ENCODE measurements at regions not wholly inside any gene's neighbourhood (a gene's known extent, or its start where the extent isn't known, plus 50 kb on each side); places are given as distances from the start of the nearest gene placed in this dataset.

GRCh38 chr7:113198226-113198625 lies 79.9 kb upstream of the SMIM30 start (continued):
- no peak for TF ChIP-seq ZNF512 (CRISPR knock-in tag; IDR thresholded peaks at IDR 0.05; ENCODE audit: borderline replicate concordance)
- no peak for TF ChIP-seq GRHL2 (CRISPR knock-in tag; IDR thresholded peaks at IDR 0.05; ENCODE audit: insufficient replicate concordance, severe bottlenecking)
- TF ChIP-seq SP1 (CRISPR knock-in tag; conservative IDR thresholded peaks at IDR 0.05): no peak
- no peak for TF ChIP-seq ZNF317 (CRISPR knock-in tag; IDR thresholded peaks at IDR 0.05; ENCODE audit: borderline replicate concordance, low read depth)

DNA sequence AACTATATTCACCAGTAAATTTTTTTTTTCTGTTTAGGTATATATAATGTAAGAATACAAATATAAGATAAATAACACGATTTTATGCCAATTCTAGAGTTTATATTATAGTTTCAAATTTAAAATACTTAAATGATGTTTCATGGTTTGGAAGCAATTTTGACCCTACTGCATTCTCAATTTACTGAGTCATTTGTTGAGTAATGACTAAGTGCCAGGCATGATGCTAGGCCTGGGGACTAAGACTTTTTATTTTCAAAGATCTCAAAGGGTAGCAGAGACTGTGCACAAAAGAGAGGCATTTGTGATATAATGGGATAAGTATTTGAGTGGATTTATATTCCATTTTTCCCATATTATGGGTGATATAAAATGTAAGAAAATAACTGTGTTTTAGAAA lies 78.9 kb upstream of the SMIM30 start:
- H3K27ac Mint-ChIP-seq: no peak overlapping the region
- ChIA-PET CTCF (no interaction called here), POLR2A (no interaction called here)
- DNase-seq (ENCODE audit: low spot score) (no peak), ATAC-seq (no peak)
- H3K27me3 Mint-ChIP-seq (ENCODE audit: low read depth): peaks cover 5% of the 10 kb centered on the region
- H3K9me3 Mint-ChIP-seq: no peaks in the 10 kb centered on the region
- no peaks in the 10 kb centered on the region for H3K36me3 Mint-ChIP-seq
- TF ChIP-seq NFE2L1 (CRISPR knock-in tag; IDR thresholded peaks at IDR 0.05) (no peak), ELF4 (CRISPR knock-in tag; IDR thresholded peaks at IDR 0.05; ENCODE audit: low read depth) (no peak), ARID4B (CRISPR knock-in tag; IDR thresholded peaks at IDR 0.05; ENCODE audit: borderline replicate concordance) (no peak), ZMAT4 (CRISPR knock-in tag; IDR thresholded peaks at IDR 0.05) (no peak), RELA (CRISPR knock-in tag; IDR thresholded peaks at IDR 0.05; ENCODE audit: borderline replicate concordance) (no peak), STAT6 (CRISPR knock-in tag; conservative IDR thresholded peaks at IDR 0.05; ENCODE audit: low read depth) (no peak), ZNF232 (CRISPR knock-in tag; IDR thresholded peaks at IDR 0.05) (no peak), PRDM15 (CRISPR knock-in tag; IDR thresholded peaks at IDR 0.05) (no peak), CREB1 (CRISPR knock-in tag; IDR thresholded peaks at IDR 0.05) (no peak), CREM (CRISPR knock-in tag; IDR thresholded peaks at IDR 0.05) (no peak), TP53 (CRISPR knock-in tag; IDR thresholded peaks at IDR 0.05) (no peak), RORB (CRISPR knock-in tag; IDR thresholded peaks at IDR 0.05) (no peak)
- TF ChIP-seq, protein P1, sequence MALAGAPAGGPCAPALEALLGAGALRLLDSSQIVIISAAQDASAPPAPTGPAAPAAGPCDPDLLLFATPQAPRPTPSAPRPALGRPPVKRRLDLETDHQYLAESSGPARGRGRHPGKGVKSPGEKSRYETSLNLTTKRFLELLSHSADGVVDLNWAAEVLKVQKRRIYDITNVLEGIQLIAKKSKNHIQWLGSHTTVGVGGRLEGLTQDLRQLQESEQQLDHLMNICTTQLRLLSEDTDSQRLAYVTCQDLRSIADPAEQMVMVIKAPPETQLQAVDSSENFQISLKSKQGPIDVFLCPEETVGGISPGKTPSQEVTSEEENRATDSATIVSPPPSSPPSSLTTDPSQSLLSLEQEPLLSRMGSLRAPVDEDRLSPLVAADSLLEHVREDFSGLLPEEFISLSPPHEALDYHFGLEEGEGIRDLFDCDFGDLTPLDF (CRISPR knock-in tag; IDR thresholded peaks at IDR 0.05): no peak
- TF ChIP-seq, protein P2, sequence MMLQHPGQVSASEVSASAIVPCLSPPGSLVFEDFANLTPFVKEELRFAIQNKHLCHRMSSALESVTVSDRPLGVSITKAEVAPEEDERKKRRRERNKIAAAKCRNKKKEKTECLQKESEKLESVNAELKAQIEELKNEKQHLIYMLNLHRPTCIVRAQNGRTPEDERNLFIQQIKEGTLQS (CRISPR knock-in tag; conservative IDR thresholded peaks at IDR 0.05): no peak
- TF ChIP-seq, protein P3, sequence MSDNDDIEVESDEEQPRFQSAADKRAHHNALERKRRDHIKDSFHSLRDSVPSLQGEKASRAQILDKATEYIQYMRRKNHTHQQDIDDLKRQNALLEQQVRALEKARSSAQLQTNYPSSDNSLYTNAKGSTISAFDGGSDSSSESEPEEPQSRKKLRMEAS (CRISPR knock-in tag; IDR thresholded peaks at IDR 0.05): no peak
- TF ChIP-seq, protein P4, sequence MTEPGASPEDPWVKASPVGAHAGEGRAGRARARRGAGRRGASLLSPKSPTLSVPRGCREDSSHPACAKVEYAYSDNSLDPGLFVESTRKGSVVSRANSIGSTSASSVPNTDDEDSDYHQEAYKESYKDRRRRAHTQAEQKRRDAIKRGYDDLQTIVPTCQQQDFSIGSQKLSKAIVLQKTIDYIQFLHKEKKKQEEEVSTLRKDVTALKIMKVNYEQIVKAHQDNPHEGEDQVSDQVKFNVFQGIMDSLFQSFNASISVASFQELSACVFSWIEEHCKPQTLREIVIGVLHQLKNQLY (CRISPR knock-in tag; IDR thresholded peaks at IDR 0.05): no peak
- no peak overlapping the region for H3K4me3 Mint-ChIP-seq
- no peaks in the 10 kb centered on the region for H3K4me1 Mint-ChIP-seq

Measured in WTC11 (cell line).